ENCODE measurements at regions not wholly inside any gene's neighbourhood (a gene's known extent, or its start where the extent isn't known, plus 50 kb on each side); places are given as distances from the start of the nearest gene placed in this dataset.

DNA sequence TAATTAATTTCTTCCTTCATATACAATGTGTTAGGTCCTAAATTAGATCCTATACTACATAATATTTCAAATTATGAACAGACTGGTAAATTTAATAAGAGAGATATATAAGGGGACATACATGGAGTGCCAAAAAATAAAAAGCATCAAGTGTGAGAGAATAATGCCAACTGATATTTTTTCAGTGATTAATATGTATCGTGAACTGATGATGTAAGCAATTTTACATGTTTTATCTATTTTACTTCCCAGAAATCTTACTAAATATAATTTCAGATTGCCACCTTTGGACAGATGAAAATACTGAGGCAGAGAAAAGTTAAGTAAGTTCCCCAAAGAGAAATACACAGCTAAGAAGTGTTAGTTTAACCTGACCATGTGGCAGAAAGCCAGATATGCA is 870.8 kb downstream of the SLITRK5 start:
- no peak for DNase-seq (ENCODE audit: extremely low read depth in 1 of 2, low read depth in 1 of 2)

DNA sequence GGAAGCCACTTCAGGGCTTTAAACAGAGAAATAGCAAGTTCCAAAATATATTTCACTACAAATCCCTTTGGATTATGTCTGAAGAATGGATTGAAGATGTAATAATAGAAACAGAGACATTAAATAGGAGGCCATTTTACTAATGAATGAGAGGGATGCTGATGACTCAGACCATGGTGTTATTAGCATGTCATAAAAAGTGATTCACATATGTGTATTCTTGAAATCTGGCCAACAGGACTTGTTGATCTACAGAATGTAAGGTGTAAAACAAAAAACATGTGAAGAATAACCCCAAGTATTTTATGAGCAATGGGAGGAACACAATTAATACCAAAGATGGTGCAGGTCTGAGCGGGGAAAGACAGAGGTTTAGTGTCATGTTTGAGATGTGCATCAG is 873.7 kb downstream of the SLITRK5 start:
- no peak for DNase-seq (ENCODE audit: extremely low read depth in 1 of 2, low read depth in 1 of 2)

DNA sequence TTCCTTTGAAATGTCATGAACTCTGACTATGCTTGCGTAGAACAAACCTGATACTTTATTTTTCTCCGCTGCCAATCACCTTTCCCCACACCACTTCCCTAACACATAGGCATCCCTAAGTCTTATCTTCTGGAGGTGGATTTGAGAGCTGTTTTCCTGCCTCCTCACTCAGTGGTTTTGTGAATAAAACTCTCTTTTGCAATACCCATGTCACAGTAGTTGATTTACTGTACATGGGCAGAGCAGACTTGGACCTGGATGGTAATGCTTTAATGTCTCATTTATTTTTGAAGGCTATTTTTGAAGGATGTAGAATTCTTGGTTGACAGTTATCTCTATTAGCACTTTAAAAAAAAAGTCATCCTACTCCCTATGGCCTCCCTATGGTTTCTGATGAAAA is 881.8 kb downstream of the SLITRK5 start:
- no peak for DNase-seq (ENCODE audit: extremely low read depth in 1 of 2, low read depth in 1 of 2)

DNA sequence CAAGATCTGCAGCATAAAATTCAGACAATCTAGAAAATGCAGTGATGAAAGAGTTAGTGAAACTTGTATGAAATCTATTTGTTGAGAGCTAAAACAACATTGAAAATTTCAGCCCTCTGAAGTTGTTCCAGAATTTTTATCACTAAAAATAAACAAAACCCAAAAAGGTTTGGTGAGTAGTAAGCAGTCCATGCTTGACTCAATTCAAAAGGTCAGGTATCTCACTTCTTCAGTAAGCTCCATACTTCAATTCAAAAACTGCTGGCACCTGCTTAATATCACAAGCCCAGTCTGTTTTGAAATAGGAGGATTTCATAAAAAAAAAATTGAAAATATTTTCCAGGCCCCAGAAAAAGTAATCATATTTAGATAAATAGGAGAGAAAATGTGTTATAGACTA is 894.4 kb downstream of the SLITRK5 start:
- DNase-seq (ENCODE audit: extremely low read depth in 1 of 2, low read depth in 1 of 2): no peak

DNA sequence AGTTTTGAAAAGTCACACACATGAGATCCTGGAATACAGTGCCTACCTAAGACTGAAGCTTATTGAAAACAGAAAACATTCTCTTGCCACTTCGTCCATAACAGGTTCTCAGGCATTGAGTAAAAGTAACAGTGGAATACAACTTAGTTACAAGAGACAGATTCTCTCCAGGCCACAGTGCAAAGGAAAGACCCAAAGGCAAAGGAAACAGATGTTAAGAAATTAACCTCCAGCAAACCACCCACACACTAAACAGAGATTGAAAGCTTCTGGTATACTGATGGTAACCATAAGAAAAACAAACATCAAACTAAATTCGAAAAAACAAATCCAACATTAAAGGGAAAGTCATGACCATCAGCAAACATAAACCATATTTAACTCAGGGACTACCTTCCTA is 914.7 kb downstream of the SLITRK5 start:
- DNase-seq (ENCODE audit: extremely low read depth in 1 of 2, low read depth in 1 of 2): no peak

DNA sequence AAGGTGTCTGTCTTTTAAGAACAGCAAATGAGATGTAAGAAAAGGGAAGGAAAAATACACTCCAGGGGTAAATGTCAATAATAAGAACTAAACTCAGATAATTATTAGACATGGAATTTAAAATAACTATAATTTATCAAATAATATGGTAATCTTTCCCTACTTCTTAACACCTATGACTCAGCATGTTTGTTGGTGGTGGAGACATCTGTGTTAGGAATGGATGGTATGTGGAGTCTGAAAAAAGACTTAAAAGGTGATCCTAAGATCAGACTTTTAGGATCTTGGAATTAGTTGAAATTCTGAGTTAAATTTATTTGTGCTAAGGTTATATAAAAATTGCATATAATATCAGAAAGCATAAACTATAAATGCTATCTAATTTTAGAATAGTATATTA is 915.1 kb downstream of the SLITRK5 start:
- no peak for DNase-seq (ENCODE audit: extremely low read depth in 1 of 2, low read depth in 1 of 2)

DNA sequence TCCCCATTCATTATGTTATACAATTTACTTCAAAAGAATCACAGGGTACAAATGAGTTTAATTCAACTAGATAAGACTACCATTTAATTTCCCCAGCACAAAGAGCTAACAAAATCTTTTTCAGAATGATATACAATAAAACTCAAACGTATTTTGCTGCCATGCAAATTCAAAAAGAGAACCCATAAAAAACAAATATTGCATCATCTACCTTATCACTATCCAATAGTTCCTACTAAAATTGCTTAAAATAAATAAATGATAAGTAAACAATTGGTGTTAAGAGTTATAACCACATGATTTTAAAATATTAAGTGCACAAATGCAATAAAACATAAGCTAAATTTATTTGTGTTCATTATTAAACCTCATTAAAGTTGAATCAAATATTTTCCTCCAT is 919.4 kb downstream of the SLITRK5 start:
- no peak for DNase-seq (ENCODE audit: extremely low read depth in 1 of 2, low read depth in 1 of 2)

DNA sequence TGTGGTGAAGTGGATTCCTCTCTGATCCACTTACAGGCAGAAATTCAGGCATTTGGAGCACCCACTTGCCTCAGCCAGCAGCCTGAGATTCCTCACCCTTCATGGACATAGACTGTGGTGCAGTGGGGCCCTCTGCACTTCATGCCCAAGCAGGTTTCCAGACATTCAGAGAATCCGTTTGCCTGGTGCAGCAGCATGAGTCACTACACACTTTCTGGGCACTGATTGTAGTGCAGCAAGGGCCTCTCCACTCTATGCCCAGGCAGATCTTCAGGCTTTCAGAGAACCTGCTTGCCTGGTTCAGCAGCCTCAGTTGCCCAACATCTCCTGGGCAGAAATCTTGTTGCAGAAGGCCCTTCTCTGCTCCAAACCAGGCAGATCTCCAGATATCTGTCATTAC is 920.9 kb downstream of the SLITRK5 start:
- DNase-seq (ENCODE audit: extremely low read depth in 1 of 2, low read depth in 1 of 2): no peak

DNA sequence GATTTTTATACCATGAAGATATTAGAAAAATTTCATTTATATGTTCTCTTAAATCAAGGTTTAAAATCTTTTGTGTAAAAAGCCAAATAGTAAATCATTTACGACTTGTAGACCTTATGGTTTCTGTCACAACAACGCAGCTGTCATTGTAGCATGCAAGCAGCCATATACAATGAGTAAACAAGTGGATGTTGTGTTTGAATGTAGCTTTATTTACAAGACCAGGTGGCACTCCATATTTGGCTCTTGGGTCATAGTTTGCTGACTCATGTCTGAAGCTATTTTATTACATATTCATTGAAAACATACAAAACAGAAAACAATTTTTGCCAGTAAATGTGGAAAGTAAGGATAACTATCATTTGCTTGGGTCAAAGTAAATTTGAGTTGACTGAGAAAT is 930.8 kb downstream of the SLITRK5 start:
- no peak for DNase-seq (ENCODE audit: extremely low read depth in 1 of 2, low read depth in 1 of 2)

DNA sequence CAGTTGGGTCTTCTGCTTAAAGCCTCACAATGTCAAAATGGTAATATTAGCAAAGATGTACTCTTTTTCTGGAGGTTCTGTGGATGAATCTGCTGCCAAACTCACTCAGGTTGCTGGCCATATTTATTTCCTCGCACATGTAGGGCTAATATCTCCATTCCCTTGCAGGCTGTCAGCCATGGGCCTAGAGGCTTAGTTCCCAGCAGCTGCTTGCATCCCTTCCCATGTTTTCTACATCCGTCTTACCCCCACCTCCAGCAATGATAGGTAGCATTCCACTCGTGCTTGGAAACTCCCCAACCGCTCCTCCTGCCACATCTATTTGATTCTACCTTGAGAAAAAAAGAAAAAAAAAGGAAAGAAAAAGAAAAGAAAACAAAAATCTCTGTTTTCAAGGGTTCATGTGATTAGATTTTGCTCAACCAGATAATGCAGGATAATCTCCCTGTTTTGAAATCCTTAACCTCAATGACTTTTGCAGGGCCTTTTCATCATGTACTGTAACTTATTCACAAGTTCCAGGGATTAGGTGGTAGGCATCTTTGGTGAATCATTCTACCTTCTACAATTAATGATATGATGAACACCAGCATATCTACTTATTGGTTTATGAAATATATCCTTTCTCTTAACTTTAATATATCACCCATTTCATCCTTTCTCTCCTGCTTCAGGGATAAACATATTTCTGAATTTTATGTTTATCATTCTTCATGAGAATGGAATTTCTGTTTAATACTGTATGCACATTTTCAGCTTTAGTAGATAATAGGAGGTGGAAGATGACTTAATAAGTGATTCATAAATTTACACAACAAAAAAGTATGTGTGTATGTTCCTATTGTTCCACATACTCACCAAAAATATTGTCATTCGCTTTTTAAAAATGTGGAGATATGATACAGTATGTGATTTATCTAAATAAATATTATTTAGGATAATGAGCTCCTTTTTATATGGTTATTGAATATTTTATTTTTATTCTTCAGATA is 931.9 kb downstream of the SLITRK5 start:
- DNase-seq (ENCODE audit: extremely low read depth in 1 of 2, low read depth in 1 of 2): no peak

DNA sequence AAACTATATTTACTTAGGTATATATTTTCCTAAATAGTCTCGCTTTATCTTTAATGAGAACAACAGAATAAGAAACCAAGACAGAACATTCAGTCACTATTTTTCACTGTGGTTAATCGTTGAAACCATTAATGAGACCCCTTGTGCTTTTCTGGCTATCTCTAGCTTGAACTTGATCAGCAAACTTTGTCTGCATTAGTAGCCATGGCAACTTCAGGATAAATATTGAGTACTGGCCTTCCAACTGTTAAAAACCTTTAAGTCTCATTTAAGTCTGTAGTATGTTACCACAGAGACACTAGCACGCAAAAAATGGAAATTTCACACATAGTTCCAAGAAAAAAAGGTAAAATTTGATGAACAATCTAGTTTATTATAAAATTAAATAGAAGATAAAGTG is 946.0 kb downstream of the SLITRK5 start:
- no peak for DNase-seq (ENCODE audit: extremely low read depth in 1 of 2, low read depth in 1 of 2)

DNA sequence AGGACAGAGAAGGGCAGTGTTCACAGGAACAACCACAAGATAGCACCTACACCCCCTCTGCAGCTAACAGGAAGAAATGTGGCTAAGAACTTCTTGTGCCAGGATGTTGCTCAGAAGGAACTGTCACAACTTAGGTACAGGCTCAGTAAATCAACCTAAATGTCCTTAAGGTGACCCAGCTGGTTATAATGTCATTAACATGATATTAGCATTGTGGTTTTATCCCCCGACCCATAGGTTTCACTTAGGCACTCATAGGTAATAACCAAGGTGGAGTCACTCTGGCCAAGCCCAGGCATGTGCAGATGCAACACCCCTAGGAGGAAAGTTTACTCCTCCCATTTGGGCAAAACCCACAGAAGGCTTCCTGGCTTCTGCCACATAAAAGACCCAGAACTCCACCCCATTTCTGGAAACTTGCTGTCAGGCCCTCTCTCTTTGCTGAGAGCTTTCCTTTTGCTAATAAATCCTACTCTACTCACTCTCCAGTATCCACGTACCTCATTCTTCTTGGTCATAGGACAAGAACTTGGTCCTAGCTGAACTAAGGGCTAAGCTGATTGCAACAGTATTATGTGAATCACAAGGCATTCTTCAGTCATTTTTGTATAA is 951.3 kb downstream of the SLITRK5 start:
- DNase-seq (ENCODE audit: extremely low read depth in 1 of 2, low read depth in 1 of 2): peak in 1 of 2 donors; percentile 1

DNA sequence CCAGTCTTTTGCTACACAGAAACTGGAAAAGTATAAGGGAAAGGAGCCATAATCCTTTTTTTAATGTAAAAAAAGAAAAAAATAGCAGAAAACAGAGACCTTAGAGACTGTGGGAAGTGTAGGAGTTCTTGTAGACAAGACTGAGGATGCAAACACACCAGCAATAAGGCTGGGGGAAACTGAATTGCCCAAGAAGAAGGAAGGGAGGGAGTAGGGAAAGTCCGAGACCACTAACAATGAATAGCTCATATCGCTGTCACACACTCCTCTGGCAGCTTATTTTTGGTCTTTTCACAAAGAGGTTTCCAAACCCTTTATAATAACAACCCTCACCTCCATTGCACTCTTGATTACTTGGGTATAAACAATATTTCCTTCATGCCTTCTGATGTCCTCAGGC is 952.0 kb downstream of the SLITRK5 start:
- no peak for DNase-seq (ENCODE audit: extremely low read depth in 1 of 2, low read depth in 1 of 2)

DNA sequence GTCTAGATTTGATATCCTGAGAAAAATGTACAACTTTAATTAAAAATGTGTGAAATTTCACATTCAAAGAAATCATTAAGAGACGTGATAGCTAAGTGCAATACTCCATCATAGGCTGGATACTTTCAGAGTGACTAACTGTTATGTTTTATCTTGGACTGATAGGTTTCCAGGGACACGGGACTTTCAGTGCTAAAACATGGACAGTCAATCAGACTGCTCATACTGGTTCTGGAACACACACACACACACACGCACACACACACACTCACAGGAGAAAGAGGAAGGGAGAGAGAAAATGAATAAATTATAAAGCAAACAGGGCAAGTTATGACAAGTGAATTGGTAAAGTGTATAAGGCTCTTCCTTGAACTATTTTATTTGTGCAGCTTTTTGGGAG is 955.9 kb downstream of the SLITRK5 start:
- DNase-seq (ENCODE audit: extremely low read depth in 1 of 2, low read depth in 1 of 2): no peak

DNA sequence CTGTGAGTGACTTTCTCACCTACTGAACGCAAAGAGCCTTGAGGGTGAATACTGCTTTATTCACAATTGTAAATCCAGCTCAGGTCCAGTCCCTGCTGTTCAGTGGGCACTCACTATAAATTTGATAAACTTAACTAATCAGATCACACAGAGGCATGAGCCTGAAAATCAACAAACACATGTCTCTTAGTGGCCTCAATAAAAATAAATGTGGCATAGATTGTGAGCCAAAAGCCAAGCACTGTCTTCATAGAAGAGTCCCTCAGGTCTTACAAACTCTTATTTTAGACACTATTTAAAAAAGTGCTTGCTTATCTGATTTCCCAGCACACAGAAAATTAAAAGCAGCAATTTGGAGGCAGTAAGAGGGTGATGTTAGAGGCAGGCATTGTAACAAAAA is 957.7 kb downstream of the SLITRK5 start:
- no peak for DNase-seq (ENCODE audit: extremely low read depth in 1 of 2, low read depth in 1 of 2)

DNA sequence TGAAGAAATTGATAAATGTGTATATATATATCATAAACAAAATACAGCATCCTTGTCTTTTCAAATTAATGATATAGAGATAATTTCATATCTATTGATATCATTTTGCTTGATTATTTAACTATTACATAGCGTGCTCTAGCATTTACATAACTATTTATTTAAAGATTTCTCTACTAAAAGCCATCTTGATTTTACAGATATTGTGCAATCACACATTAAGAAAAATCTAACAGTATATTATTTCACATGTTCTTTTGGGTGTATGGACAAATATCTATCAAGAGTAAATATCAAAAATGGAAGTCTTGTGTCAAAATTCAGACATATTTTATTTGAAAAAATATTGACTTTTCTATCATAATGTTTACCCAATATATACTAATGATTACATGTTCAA is 966.8 kb downstream of the SLITRK5 start:
- no peak for DNase-seq (ENCODE audit: extremely low read depth in 1 of 2, low read depth in 1 of 2)

DNA sequence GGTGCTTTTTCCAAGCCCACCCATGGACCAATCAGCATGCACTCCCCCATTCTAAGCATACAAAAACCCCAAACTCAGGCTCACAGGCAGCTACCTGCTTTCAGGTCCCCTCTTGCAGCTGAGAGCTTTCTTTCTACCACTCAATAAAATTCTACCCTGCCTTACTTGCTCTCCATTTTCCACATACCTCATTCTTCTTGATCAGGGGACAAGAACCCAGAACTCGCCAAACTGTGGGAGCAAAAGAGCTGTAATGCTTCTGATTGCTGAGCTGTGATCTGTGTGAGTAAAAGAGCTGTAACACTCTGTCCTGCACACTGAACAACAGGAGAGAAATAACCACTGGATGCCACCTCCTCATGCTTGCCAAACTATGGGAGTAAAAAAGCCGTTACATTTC is 972.1 kb downstream of the SLITRK5 start:
- no peak for DNase-seq (ENCODE audit: extremely low read depth in 1 of 2, low read depth in 1 of 2)

DNA sequence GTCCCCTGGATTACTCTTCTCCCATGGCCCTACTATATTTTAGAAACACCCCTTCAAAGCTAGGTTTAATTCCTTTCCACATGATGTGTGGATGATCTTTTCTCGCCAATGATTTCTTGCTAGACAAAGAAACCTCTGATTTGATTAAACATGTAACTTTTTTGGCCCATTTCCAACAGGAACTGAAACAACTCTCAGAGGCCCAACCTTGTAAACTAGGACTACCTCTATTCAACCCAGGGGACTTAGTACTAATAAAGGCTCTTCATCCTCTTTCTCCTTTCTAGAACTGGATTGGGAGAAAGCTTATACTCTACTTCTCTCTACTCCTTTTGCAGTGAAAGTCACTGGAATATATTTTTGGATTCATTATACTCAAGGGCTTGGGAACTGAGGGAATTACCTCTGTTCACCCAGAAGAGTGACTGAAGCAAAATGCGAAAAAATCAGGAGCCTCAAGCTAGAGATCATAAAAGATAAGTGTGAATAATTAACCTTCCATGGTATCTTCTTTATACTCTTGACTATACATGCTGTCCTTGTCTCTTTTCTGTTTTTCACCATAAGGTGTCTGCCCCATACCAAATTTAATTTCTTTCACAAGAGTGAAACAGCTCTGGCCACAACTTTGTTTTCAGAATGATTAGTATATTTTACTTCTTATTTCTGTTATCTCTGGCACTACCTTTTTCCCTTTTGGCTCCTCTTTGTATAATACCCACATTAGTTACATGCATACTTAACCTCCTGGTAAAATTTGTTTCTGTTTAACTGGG is 977.6 kb downstream of the SLITRK5 start:
- DNase-seq (ENCODE audit: extremely low read depth in 1 of 2, low read depth in 1 of 2): no peak

DNA sequence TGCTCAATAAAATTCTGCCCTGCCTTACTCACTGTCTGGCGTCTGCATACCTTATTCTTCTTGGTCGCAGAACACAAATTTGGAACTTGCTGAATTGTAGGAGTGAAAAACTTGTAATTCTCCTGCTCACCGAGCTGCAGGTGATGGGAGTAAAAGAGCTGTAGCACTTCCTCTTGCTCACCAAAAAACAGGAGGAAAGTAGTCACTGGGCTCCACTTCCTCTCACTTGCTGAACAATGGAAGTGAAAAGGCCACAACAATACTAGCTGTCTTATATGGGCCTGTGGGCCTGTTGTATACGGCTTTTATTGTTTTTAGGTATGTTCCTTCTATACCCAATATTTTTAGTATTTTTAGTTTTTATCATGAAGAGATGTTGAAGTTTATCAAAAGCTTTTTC is 978.7 kb downstream of the SLITRK5 start:
- no peak for DNase-seq (ENCODE audit: extremely low read depth in 1 of 2, low read depth in 1 of 2)

DNA sequence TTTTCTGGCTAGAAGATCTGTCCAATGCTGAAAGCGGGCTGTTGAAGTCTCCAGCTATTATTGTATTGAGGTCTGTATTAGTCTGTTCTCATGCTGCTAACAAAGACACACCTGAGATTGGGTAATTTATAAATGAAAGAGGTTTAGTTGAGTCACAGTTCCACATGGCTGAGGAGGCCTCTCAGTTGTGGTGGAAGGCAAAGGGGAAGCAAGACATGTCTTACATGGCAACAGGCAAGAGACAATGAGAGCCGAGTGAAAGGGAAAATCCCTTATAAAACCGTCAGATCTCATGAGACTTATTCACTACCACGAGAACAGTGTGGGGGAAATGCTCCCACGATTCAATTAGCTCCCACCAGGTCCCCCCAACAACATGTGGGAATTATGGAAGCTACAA is 980.4 kb downstream of the SLITRK5 start:
- no peak for DNase-seq (ENCODE audit: extremely low read depth in 1 of 2, low read depth in 1 of 2)

DNA sequence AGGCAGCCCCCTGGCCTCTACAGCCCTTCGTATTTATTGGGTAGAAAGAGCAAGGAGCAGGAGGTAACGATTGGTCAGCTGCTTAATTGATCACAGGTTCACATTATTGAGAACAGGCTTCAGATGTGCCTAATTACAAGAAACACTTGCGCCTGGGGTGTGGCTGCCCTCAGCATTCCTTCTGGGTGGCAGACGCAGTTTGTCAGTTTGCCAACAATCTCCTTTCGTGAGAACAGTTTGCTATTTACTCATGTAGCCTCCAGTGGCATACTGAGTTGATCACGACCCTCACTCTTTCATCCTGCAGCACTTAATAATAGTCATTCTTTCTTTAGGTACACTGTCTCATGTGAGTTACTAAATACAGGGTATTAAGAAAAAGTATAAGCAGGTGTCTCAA is 985.6 kb downstream of the SLITRK5 start:
- no peak for DNase-seq (ENCODE audit: extremely low read depth in 1 of 2, low read depth in 1 of 2)

DNA sequence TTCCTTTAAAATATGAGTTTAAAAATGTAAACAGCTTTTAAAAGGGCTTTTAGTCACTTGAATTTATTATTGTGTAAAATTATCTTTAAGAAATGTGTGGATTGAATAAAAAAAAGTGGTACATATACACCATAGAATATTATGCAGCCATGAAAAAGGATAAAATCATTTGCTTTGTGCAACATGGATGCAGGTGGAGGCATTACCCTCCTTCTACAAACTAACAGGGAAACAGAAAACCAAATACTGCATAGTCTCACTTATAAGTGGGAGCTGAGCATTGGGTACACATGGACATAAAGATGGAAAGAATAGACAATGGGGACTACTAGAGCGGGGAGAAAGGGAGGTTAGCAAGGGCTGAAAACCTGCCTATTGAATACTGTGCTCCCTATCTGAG is 999.3 kb downstream of the SLITRK5 start:
- DNase-seq (ENCODE audit: extremely low read depth in 1 of 2, low read depth in 1 of 2): no peak
